ENCODE measurements at regions not wholly inside any gene's neighbourhood (a gene's known extent, or its start where the extent isn't known, plus 50 kb on each side); places are given as distances from the start of the nearest gene placed in this dataset.

DNA sequence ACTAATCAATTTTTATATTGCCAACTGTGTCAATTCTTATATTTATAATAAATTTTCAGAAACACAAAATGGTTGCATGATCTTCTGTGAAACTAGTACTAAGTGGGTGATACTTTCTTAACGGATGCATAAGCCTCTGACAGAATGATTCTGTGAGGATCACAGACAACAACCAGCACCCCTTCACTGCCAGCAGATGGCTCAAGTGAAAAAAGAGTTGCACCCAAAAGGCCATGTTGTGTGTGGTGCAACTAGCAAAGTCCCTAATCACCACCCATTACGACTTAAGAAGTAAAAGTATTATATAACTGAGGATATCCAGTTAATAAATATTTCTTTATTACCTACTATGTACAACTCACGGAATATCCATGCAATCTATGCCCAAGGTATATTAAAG, 334.0 kb downstream of the PCDH19 start:
- no peak for TF ChIP-seq CTCF (IDR thresholded peaks at IDR 0.05; ENCODE audit: control insufficient read depth, extremely low read depth, insufficient read depth)
- DNase-seq (ENCODE audit: low read depth), result no peak
- H3K4me3 ChIP-seq (ENCODE audit: low read depth, low read length), result no peak overlapping the region

GRCh38 chrX:100072336-100072735, 337.7 kb downstream of the PCDH19 start:
- no peak for TF ChIP-seq CTCF (IDR thresholded peaks at IDR 0.05; ENCODE audit: control insufficient read depth, extremely low read depth, insufficient read depth)
- no peak for DNase-seq (ENCODE audit: low read depth)
- H3K4me3 ChIP-seq (ENCODE audit: low read depth, low read length), result no peak overlapping the region

DNA sequence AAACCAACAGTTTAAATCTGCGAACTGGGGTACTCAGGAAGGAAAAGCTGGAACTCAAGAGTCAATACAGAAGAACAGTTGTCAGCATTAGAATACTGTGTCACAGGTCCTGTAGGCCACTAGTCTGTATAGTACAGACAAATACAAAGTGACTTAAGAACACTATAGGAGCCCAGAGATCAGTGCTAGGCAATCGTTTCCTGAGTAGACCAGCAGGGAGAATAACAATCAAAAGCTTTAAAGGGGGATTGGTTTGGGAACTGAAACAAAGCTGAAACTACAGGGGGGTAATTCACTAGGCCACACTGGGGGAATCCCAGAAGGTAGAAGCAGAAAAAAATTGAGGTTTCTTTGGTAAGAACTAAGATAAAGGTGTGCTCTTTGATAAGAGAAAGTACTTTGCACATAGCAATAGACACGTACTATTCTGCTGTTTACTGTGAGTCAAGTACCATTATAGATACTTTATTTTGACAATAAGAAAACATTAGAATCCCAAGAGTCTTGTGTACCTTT, 339.7 kb downstream of the PCDH19 start:
- no peak for DNase-seq (ENCODE audit: low read depth)
- no peak overlapping the region for H3K4me3 ChIP-seq (ENCODE audit: low read depth, low read length)
- no peak for TF ChIP-seq CTCF (IDR thresholded peaks at IDR 0.05; ENCODE audit: control insufficient read depth, extremely low read depth, insufficient read depth)

DNA sequence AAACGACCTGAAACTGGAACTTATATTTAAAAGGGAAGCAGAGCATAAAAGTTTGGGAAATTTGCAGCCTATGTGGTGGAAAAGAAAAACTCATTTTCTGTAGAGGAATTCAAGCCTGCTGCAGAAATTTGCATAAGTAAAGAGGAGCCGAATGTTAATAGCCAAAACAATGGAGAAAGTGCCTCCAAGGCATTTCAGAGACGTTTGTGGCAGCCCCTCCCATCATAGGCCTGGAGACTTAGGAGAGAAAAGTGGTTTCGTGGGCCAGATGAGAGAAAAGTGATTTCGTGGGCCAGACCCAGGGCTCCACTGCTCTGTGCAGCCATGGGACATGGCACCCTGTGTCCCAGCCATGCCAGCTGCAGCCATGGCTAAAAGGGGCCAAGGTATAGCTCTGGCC, 361.9 kb downstream of the PCDH19 start:
- no peak for DNase-seq (ENCODE audit: low read depth)
- TF ChIP-seq CTCF (IDR thresholded peaks at IDR 0.05; ENCODE audit: control insufficient read depth, extremely low read depth, insufficient read depth), result no peak
- no peak overlapping the region for H3K4me3 ChIP-seq (ENCODE audit: low read depth, low read length)

All from LNCaP clone FGC (cell line).